SK-N-SH (cell line): ENCODE measurements at regions not wholly inside any gene's neighbourhood (a gene's known extent, or its start where the extent isn't known, plus 50 kb on each side); places are given as distances from the start of the nearest gene placed in this dataset.

Source experiments
- ELF1 ChIP-seq: IDR thresholded peaks from 2 replicates; pipeline ENCODE4 v1.4.0; 2012
- EP300 ChIP-seq, 2 experiments: IDR thresholded peaks; 2 replicates each; pipeline versions ENCODE4 v1.4.0 to v1.6.1; 2012; ENCODE audit warnings: borderline replicate concordance in 1 of 2, low read depth in 1 of 2, low read length in 1 of 2
- GABPA ChIP-seq: IDR thresholded peaks from 2 replicates; pipeline ENCODE4 v1.4.0; 2012; ENCODE audit warnings: low read depth, mild to moderate bottlenecking
- POLR2AphosphoS5 ChIP-seq: IDR thresholded peaks from 2 replicates; pipeline ENCODE4 v1.6.1; 2012; ENCODE audit warnings: low read depth, low read length
- RAD21 ChIP-seq: IDR thresholded peaks from 2 replicates; pipeline ENCODE4 v1.6.1; 2012; ENCODE audit warnings: mild to moderate bottlenecking, low read length
- RXRA ChIP-seq: IDR thresholded peaks from 2 replicates; pipeline ENCODE4 v1.4.0; 2012; ENCODE audit warnings: low read depth, mild to moderate bottlenecking, borderline replicate concordance
- SMC3 ChIP-seq: IDR thresholded peaks from 2 replicates; pipeline ENCODE4 v1.6.1; 2012; ENCODE audit warnings: low read depth, low read length, improper control_type of control experiment
- TF ChIP-seq, protein P1 (sequence below): fragments of 200-600 bp; sonication (generic); IDR thresholded peaks from 2 replicates; pipeline ENCODE4 v1.6.1; 2017; ENCODE audit warnings: antibody characterized with exemption, mild to moderate bottlenecking, moderate library complexity
- TF ChIP-seq, protein P2 (sequence below): fragments of 150-350 bp; IDR thresholded peaks from 2 replicates; pipeline ENCODE4 v1.6.1; 2017; ENCODE audit warnings: antibody characterized with exemption, low read length, low read depth, borderline replicate concordance

DNA sequence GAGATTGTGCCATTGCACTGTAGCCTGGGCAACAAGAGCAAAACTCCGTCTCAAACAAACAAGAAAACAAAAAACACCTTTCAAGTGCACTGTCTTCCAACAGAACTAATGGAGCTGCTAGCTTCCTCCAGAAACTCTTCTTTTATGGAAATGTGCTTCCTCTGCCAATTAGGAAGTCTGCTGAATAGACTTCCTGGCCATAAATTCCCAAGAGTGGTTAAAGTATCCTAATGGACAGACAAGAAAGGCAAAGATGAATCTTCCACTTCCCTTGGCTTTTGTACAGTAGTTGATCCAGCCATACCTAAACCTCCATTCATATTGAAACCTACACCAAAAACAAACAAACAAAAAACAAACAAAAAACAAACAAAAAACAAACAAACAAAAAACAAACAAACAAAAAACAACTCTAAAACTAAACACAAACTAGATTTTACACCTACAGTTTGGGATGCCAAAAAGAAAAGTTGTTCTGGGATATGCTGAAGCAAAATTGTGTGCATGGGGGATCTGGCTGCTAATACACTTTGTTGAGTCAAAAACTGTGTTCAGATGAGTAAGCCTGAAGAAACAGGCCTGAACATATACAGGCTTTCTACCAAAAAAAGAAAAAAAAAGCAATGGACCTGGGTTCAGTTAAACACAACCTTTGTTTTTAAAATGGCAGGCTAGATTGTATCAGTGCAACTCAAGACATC lies 59.8 kb upstream of the CARMIL1 start:
- TF ChIP-seq SMC3 = no peak
- TF ChIP-seq, protein P1, sequence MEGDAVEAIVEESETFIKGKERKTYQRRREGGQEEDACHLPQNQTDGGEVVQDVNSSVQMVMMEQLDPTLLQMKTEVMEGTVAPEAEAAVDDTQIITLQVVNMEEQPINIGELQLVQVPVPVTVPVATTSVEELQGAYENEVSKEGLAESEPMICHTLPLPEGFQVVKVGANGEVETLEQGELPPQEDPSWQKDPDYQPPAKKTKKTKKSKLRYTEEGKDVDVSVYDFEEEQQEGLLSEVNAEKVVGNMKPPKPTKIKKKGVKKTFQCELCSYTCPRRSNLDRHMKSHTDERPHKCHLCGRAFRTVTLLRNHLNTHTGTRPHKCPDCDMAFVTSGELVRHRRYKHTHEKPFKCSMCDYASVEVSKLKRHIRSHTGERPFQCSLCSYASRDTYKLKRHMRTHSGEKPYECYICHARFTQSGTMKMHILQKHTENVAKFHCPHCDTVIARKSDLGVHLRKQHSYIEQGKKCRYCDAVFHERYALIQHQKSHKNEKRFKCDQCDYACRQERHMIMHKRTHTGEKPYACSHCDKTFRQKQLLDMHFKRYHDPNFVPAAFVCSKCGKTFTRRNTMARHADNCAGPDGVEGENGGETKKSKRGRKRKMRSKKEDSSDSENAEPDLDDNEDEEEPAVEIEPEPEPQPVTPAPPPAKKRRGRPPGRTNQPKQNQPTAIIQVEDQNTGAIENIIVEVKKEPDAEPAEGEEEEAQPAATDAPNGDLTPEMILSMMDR = no peak
- TF ChIP-seq ELF1 = no peak
- peak in 1 of 2 experiments; percentile 49; a peak in 1 of 4 replicates for TF ChIP-seq EP300 (IDR thresholded peaks at IDR 0.05; ENCODE audit: borderline replicate concordance in 1 of 2, low read depth in 1 of 2, low read length in 1 of 2)
- no peak for TF ChIP-seq RAD21
- TF ChIP-seq GABPA = no peak
- TF ChIP-seq POLR2AphosphoS5 = no peak
- TF ChIP-seq RXRA = no peak
- TF ChIP-seq, protein P2, sequence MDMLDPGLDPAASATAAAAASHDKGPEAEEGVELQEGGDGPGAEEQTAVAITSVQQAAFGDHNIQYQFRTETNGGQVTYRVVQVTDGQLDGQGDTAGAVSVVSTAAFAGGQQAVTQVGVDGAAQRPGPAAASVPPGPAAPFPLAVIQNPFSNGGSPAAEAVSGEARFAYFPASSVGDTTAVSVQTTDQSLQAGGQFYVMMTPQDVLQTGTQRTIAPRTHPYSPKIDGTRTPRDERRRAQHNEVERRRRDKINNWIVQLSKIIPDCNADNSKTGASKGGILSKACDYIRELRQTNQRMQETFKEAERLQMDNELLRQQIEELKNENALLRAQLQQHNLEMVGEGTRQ = no peak
